Neutrophil (primary cell): ENCODE measurements at regions not wholly inside any gene's neighbourhood (a gene's known extent, or its start where the extent isn't known, plus 50 kb on each side); places are given as distances from the start of the nearest gene placed in this dataset.

ENCODE experiments used
- H3K27ac ChIP-seq: fragments of 200-600 bp; sonication (generic); 2 replicates; pipeline ENCODE4 v1.5.1; 2016; ENCODE audit warnings: mild to moderate bottlenecking, moderate library complexity
- H3K27me3 ChIP-seq: fragments of 200-600 bp; sonication (generic); 2 replicates; pipeline ENCODE4 v1.6.0; 2016; ENCODE audit warnings: mild to moderate bottlenecking
- H3K36me3 ChIP-seq: fragments of 200-600 bp; sonication (generic); 2 replicates; pipeline ENCODE4 v1.5.1; 2017
- H3K4me1 ChIP-seq, 2 experiments: fragments of 200-600 bp in 1 of 2; sonication (generic) in 1 of 2; 1 replicate in 1 of 2; 2 replicates in 1 of 2; pipeline versions ENCODE4 v1.5.1 to v1.6.1; 2013 to 2016; ENCODE audit warnings: low read depth in 1 of 2, low read length in 1 of 2, mild to moderate bottlenecking in 1 of 2, moderate library complexity in 1 of 2; ENCODE audit not compliant: control insufficient read depth in 1 of 2, insufficient read depth in 1 of 2
- H3K4me3 ChIP-seq, 2 experiments: fragments of 200-600 bp in 1 of 2; sonication (generic) in 1 of 2; 1 replicate in 1 of 2; 2 replicates in 1 of 2; pipeline ENCODE4 v1.5.1; 2013 to 2016; ENCODE audit warnings: low read depth in 1 of 2, low read length in 1 of 2, mild to moderate bottlenecking in 1 of 2, moderate library complexity in 1 of 2
- H3K9me3 ChIP-seq: fragments of 200-600 bp; sonication (generic); 2 replicates; pipeline ENCODE4 v1.5.1; 2016
- TF ChIP-seq, protein P1 (sequence below): fragments of 200-600 bp; sonication (generic); IDR thresholded peaks from 2 replicates; pipeline ENCODE4 v1.5.1; 2016; ENCODE audit warnings: antibody characterized with exemption

GRCh38 chr4:28475381-28475780 is 1614.7 kb downstream of the STIM2 start:
- H3K4me3 ChIP-seq = no peak overlapping the region
- H3K27ac ChIP-seq = no peak overlapping the region
- no peaks in the 10 kb centered on the region for H3K36me3 ChIP-seq
- no peaks in the 10 kb centered on the region for H3K9me3 ChIP-seq
- H3K27me3 ChIP-seq = no peaks in the 10 kb centered on the region
- TF ChIP-seq, protein P1, sequence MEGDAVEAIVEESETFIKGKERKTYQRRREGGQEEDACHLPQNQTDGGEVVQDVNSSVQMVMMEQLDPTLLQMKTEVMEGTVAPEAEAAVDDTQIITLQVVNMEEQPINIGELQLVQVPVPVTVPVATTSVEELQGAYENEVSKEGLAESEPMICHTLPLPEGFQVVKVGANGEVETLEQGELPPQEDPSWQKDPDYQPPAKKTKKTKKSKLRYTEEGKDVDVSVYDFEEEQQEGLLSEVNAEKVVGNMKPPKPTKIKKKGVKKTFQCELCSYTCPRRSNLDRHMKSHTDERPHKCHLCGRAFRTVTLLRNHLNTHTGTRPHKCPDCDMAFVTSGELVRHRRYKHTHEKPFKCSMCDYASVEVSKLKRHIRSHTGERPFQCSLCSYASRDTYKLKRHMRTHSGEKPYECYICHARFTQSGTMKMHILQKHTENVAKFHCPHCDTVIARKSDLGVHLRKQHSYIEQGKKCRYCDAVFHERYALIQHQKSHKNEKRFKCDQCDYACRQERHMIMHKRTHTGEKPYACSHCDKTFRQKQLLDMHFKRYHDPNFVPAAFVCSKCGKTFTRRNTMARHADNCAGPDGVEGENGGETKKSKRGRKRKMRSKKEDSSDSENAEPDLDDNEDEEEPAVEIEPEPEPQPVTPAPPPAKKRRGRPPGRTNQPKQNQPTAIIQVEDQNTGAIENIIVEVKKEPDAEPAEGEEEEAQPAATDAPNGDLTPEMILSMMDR = no peak
- H3K4me1 ChIP-seq = no peaks in the 10 kb centered on the region

DNA sequence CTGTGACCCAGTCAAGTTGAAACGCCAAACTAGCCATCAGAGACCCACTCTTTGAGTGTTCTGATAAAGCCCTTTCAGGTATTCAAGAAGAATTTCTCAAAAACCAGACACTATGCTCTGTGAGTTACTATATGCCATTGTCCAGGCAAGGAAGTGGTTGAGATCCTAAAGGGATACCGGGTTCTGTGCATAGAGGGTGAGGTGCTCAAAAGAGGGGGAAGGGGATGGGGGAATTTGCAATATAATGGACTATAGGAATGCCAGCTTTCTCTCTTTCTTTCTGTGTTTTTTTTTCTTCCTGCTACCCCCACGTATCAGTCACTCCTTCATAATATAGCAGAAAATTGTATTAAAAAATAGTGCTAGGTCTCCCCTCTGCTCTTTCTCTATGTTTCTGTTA is 1619.0 kb downstream of the STIM2 start:
- H3K27me3 ChIP-seq = no peaks in the 10 kb centered on the region
- no peaks in the 10 kb centered on the region for H3K36me3 ChIP-seq
- H3K27ac ChIP-seq = no peak overlapping the region
- no peaks in the 10 kb centered on the region for H3K4me1 ChIP-seq
- no peak overlapping the region for H3K4me3 ChIP-seq
- no peaks in the 10 kb centered on the region for H3K9me3 ChIP-seq
- TF ChIP-seq, protein P1 = no peak

- no peaks in the 10 kb centered on the region for H3K4me1 ChIP-seq
- TF ChIP-seq, protein P1 = no peak
- no peaks in the 10 kb centered on the region for H3K27me3 ChIP-seq
- H3K27ac ChIP-seq = no peak overlapping the region
- H3K9me3 ChIP-seq = no peaks in the 10 kb centered on the region
- no peaks in the 10 kb centered on the region for H3K36me3 ChIP-seq
- H3K4me3 ChIP-seq = no peak overlapping the region
Measured at GRCh38 chr4:28481565-28481964, 1620.9 kb downstream of the STIM2 start.

DNA sequence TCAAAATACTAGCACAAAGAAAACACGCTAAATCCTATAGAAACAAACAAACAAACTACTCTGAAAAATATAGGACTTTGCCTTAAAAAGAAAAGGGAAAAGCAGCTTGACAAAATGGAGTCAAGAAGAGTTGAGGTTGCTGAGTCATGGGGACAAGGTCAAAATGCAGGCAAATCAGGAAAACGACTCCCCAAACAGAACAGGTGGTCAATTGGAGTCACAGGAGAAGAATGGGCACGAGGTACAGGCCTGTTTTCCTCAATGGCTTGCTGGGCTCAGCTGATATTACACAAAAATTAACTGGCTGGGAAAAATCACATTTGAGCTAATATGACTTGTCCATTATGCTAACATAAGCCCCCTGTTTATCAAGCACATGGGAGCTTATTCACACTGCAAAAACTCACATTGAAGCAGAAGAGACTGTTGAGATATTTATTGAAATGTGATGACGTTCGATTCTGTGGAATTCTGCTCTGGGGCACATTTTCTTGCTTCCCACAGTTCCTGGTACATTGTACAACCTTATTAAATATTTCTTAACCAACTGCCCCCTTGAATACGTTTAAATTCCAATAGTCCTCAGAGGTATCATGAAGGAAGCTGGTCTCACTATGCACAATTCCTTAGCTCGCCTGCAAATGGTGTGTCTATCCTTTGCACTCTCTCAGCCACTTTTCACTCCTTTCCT is 1622.1 kb downstream of the STIM2 start:
- Histone ChIP-seq H3K27ac (no peak overlapping the region), H3K36me3 (no peaks in the 10 kb centered on the region), H3K4me3 (no peak overlapping the region), H3K4me1 (no peaks in the 10 kb centered on the region), H3K9me3 (no peaks in the 10 kb centered on the region), H3K27me3 (no peaks in the 10 kb centered on the region)
- TF ChIP-seq, protein P1 = no peak

DNA sequence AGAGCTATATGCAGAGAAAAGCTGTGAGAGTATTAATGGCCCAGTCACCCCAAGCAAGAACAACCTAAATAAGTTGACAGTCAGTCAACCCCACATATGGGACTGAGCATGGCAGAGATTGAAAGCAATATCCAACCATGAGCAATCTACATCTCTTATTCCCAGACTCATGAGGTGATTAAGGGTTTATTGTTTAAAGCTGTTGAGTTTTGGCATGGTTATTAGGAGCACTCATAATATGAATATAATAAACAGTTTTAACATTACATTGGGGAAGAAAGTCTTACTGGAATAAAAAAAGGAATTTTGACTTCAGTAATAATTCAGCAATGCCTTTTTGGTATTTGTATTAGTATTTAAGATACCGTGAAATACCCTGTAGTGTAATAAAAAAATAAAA is 1627.4 kb downstream of the STIM2 start:
- Histone ChIP-seq H3K36me3 (no peaks in the 10 kb centered on the region), H3K27ac (no peak overlapping the region), H3K4me1 (no peaks in the 10 kb centered on the region), H3K4me3 (no peak overlapping the region), H3K9me3 (no peaks in the 10 kb centered on the region), H3K27me3 (no peaks in the 10 kb centered on the region)
- TF ChIP-seq, protein P1 = no peak
